Heart right ventricle (tissue), 16 donors: ENCODE measurements at regions not wholly inside any gene's neighbourhood (a gene's known extent, or its start where the extent isn't known, plus 50 kb on each side); places are given as distances from the start of the nearest gene placed in this dataset.

ENCODE experiments used
- ATAC-seq, 8 donors: fragments of 200-7000 bp; cut with Tn5 transposase; one replicate each; pipeline ENCODE4 v1.9.1; 2020; ENCODE audit warnings: mild to moderate bottlenecking in 8 of 8, moderate library complexity in 8 of 8, moderate number of reproducible peaks in 1 of 8
- DNase-seq, 2 donors: peaks; one replicate each; pipeline ENCODE4 v3.0.0-alpha.2; 2020
- H3K27ac ChIP-seq, 10 donors: fragments of 200-600 bp; sonication (generic) in 2 of 10; one replicate each; pipeline versions ENCODE4 v1.5.0 to v1.8.0; 2020 to 2022; ENCODE audit warnings: mild to moderate bottlenecking in 3 of 10
- H3K27me3 ChIP-seq, 7 donors: fragments of 200-600 bp; one replicate each; pipeline ENCODE4 v1.8.0; 2021 to 2022; ENCODE audit warnings: mild to moderate bottlenecking in 2 of 7
- H3K36me3 ChIP-seq, 9 donors: fragments of 200-600 bp; sonication (generic) in 1 of 9; one replicate each; pipeline versions ENCODE4 v1.5.0 to v1.8.0; 2020 to 2022; ENCODE audit warnings: mild to moderate bottlenecking in 2 of 9
- H3K4me1 ChIP-seq, 9 donors: fragments of 200-600 bp; sonication (generic) in 1 of 9; one replicate each; pipeline versions ENCODE4 v1.5.0 to v1.8.0; 2020 to 2022; ENCODE audit warnings: mild to moderate bottlenecking in 4 of 9
- H3K4me3 ChIP-seq, 10 donors: fragments of 200-600 bp; sonication (generic) in 2 of 10; one replicate each; pipeline versions ENCODE4 v1.5.0 to v1.8.0; 2020 to 2022; ENCODE audit warnings: mild to moderate bottlenecking in 7 of 10, moderate library complexity in 2 of 10
- H3K9me3 ChIP-seq, 11 donors: fragments of 200-600 bp in 10 of 11; sonication (generic) in 2 of 11; one replicate each; pipeline versions ENCODE4 v1.5.0 to v1.8.0; 2013 to 2022; ENCODE audit warnings: mild to moderate bottlenecking in 2 of 11, control low read depth in 1 of 11, moderate library complexity in 1 of 11
- CTCF ChIP-seq, 9 donors: fragments of 200-600 bp; sonication (generic) in 2 of 9; IDR thresholded peaks; one replicate each; pipeline versions ENCODE4 v1.5.0 to v1.8.0; 2021 to 2022; ENCODE audit warnings: antibody characterized with exemption in 9 of 9, mild to moderate bottlenecking in 5 of 9, moderate library complexity in 1 of 9
- WGBS, 2 donors: extraction: QIAGEN DNeasy Blood & Tissue Kit; methylation state at CpG; one replicate each; pipeline ENCODE4 v1.1.7; 2013; ENCODE audit warnings: inconsistent platforms in 1 of 2; 5-methylcytosine and 5-hydroxymethylcytosine counted together
- intact Hi-C, 10 donors: fragments of 100-400 bp; cut with DNase I; formaldehyde crosslinking; loops; one replicate each; pipeline versions ENCODE4 v1.11.1 to v1.14.2; 2022
- donor health status: Arrhythmogenic right ventricular cardiomyopathy.
- donor health status: ischemic (EF 13 %, LVEDD 7.1; RV severe dilation, severe dysfunction).
- donor health status: healthy with polysubstance abuse.
- donor health status: DM: no; HTN: yes; CAD: no.
- donor health status: DM: no; HTN: no; CAD: no.
- donor health status: ischemic (EF 25% LVEDD 6.9; RV normal size, moderate dysfunction).
- donor health status: ischemic (EF 25% LVEDD 5.7; RV mildly dilated, moderate dysfunction).
- donor health status: healthy.
- donor health status: DM: yes; HTN: yes; CAD: no.
- donor health status: Ischemic cardiomyopathy.
- donor health status: ischemic (EF 35%, LVEDD 5.7; RV mildly dilated, moderate dysfunction).
- donor health status: nonischemic (EF 11% LVEDD 7.7; RV severe dilation, severe dysfunction).
- donor health status: DM: yes; HTN: yes; CAD: no.
- donor health status: PGD.
- donor health status: ischemic (EF 29% LVEDD 5.4; RV normal size, mild dysfunction).
- donor health status: nonischemic (EF 23%, LVEDD 6.1; RV moderate dilation, normal function).

GRCh38 chr4:28744066-28744465 is 1883.4 kb downstream of the STIM2 start:
- no peaks in the 10 kb centered on the region for H3K27me3 ChIP-seq
- TF ChIP-seq CTCF (IDR thresholded peaks at IDR 0.05): no peak
- intact Hi-C loops: no loop called here
- H3K36me3 ChIP-seq: no peaks in the 10 kb centered on the region
- no peaks in the 10 kb centered on the region for H3K4me1 ChIP-seq
- DNase-seq (no peak), ATAC-seq (no peak)
- no peaks in the 10 kb centered on the region for H3K9me3 ChIP-seq
- 69% methylated on average over 4 of the region's 4 CpGs for WGBS, 2 donors
- H3K27ac ChIP-seq: no peak overlapping the region
- H3K4me3 ChIP-seq: no peak overlapping the region

GRCh38 chr4:28754376-28754775 is 1893.7 kb downstream of the STIM2 start:
- no peak for TF ChIP-seq CTCF (IDR thresholded peaks at IDR 0.05)
- no peak for ATAC-seq
- intact Hi-C loops: no loop called here

DNA sequence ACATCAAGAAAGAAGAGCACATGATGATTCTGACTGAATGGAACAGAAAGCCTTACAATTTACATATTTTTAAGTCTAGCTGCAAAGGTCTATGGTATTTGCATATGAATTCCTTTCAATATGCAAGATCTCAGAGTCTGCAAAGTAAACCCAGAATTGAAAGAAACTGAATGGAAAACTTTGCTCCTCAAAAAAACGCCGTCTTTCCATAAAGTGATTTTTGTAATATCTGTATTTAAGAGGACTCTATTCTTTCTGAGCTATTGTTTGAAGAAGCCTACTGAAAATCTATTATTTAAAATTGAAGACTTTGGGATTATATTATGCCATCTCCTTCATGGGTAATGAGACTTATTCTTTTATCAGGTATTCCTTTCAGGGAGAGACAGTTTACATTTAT is 1894.4 kb downstream of the STIM2 start:
- ATAC-seq (no peak), DNase-seq (no peak)
- Histone ChIP-seq H3K36me3 (no peaks in the 10 kb centered on the region), H3K4me1 (no peaks in the 10 kb centered on the region), H3K27me3 (no peaks in the 10 kb centered on the region), H3K27ac (no peak overlapping the region), H3K9me3 (no peaks in the 10 kb centered on the region), H3K4me3 (no peak overlapping the region)
- WGBS, 2 donors: 83 to 84% methylated on average over 2 of the region's 2 CpGs
- TF ChIP-seq CTCF (IDR thresholded peaks at IDR 0.05): no peak
- intact Hi-C loops: no loop called here

More at GRCh38 chr4:28754376-28754775, 1893.7 kb downstream of the STIM2 start:
- Histone ChIP-seq H3K27me3 (no peaks in the 10 kb centered on the region), H3K36me3 (no peaks in the 10 kb centered on the region), H3K4me1 (no peaks in the 10 kb centered on the region), H3K4me3 (no peak overlapping the region), H3K27ac (no peak overlapping the region), H3K9me3 (no peaks in the 10 kb centered on the region)
- WGBS, 2 donors: 62 to 65% methylated on average over 3 of the region's 3 CpGs
- DNase-seq: no peak

GRCh38 chr4:28759064-28759463 is 1898.4 kb downstream of the STIM2 start:
- H3K27me3 ChIP-seq: no peaks in the 10 kb centered on the region
- no peak overlapping the region for H3K4me3 ChIP-seq
- H3K4me1 ChIP-seq: no peaks in the 10 kb centered on the region
- peaks cover 0 to 4% (median 0%) of the 10 kb centered on the region in 11 donors for H3K9me3 ChIP-seq
- ATAC-seq: no peak
- intact Hi-C loops: no loop called here
- no peak overlapping the region for H3K27ac ChIP-seq
- no peak for TF ChIP-seq CTCF (IDR thresholded peaks at IDR 0.05)
- no peak for DNase-seq
- no peaks in the 10 kb centered on the region for H3K36me3 ChIP-seq

DNA sequence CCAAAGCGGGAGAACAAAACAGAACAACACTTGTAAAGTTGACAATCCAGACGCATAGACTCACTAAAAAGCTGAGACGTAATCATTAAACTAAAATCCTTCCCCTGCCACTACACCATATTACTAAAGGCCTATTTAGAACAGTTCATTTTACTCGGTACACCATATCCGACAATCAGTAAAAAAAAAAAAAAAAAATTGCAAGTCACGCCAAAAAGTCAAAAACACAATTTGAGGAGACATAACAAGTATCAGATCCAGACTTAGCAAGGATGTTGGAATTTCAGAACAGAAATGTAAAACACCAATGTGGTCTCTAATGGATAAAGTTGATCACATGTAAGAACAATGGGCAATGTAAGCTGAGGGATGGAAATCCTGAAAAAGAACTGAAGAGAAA is 1899.4 kb downstream of the STIM2 start:
- Histone ChIP-seq H3K27ac (no peak overlapping the region), H3K4me3 (no peak overlapping the region), H3K9me3 (peaks cover 0 to 4% (median 0%) of the 10 kb centered on the region in 11 donors), H3K27me3 (no peaks in the 10 kb centered on the region), H3K36me3 (no peaks in the 10 kb centered on the region), H3K4me1 (no peaks in the 10 kb centered on the region)
- DNase-seq (no peak), ATAC-seq (no peak)
- WGBS, 2 donors: 85 to 88% methylated on average over 6 of the region's 6 CpGs
- TF ChIP-seq CTCF (IDR thresholded peaks at IDR 0.05): no peak
- intact Hi-C loops: no loop called here
